ENCODE measurements at regions not wholly inside any gene's neighbourhood (a gene's known extent, or its start where the extent isn't known, plus 50 kb on each side); places are given as distances from the start of the nearest gene placed in this dataset.

DNA sequence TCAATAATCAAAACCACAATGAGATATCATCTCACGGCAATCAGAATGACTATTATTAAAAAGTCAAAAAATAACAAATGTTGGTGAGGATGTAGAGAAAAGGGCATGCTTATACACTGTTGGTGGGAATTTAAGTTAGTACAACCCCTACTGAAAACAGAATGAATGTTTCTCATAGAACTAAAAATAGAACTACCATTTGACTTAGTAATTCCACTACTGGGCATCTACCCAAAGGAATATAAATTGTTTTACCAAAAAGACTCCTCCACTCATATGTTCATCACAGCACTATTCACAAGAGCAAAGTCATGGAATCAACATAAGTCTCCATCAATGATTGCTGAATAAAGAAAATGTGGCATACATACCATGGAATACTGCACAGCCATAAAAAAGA lies 278.1 kb upstream of the ARSJ start:
- TF ChIP-seq, protein P1, sequence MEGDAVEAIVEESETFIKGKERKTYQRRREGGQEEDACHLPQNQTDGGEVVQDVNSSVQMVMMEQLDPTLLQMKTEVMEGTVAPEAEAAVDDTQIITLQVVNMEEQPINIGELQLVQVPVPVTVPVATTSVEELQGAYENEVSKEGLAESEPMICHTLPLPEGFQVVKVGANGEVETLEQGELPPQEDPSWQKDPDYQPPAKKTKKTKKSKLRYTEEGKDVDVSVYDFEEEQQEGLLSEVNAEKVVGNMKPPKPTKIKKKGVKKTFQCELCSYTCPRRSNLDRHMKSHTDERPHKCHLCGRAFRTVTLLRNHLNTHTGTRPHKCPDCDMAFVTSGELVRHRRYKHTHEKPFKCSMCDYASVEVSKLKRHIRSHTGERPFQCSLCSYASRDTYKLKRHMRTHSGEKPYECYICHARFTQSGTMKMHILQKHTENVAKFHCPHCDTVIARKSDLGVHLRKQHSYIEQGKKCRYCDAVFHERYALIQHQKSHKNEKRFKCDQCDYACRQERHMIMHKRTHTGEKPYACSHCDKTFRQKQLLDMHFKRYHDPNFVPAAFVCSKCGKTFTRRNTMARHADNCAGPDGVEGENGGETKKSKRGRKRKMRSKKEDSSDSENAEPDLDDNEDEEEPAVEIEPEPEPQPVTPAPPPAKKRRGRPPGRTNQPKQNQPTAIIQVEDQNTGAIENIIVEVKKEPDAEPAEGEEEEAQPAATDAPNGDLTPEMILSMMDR (IDR thresholded peaks at IDR 0.05): no peak
- no peak for TF ChIP-seq POLR2A (IDR thresholded peaks at IDR 0.05)
